Testis (tissue), 2 donors: ENCODE measurements at regions not wholly inside any gene's neighbourhood (a gene's known extent, or its start where the extent isn't known, plus 50 kb on each side); places are given as distances from the start of the nearest gene placed in this dataset.

Experiments
- CTCF ChIP-seq, 3 experiments: fragments of 450-650 bp in 2 of 3; fragments of 200-600 bp in 1 of 3; sonication (generic) in 1 of 3; IDR thresholded peaks; one replicate each; pipeline ENCODE4 v1.5.1; 2016 to 2019; ENCODE audit warnings: antibody characterized with exemption in 3 of 3, mild to moderate bottlenecking in 2 of 3, moderate library complexity in 1 of 3
- POLR2A ChIP-seq: fragments of 450-650 bp; IDR thresholded peaks from one replicate; pipeline ENCODE4 v1.6.1; 2017; ENCODE audit warnings: antibody characterized with exemption, mild to moderate bottlenecking, moderate library complexity

GRCh38 chr14:71507681-71508080 is 424.5 kb upstream of the RGS6 start:
- no peak for TF ChIP-seq CTCF (IDR thresholded peaks at IDR 0.05)
- TF ChIP-seq POLR2A: no peak
